ENCODE measurements at regions not wholly inside any gene's neighbourhood (a gene's known extent, or its start where the extent isn't known, plus 50 kb on each side); places are given as distances from the start of the nearest gene placed in this dataset.

DNA sequence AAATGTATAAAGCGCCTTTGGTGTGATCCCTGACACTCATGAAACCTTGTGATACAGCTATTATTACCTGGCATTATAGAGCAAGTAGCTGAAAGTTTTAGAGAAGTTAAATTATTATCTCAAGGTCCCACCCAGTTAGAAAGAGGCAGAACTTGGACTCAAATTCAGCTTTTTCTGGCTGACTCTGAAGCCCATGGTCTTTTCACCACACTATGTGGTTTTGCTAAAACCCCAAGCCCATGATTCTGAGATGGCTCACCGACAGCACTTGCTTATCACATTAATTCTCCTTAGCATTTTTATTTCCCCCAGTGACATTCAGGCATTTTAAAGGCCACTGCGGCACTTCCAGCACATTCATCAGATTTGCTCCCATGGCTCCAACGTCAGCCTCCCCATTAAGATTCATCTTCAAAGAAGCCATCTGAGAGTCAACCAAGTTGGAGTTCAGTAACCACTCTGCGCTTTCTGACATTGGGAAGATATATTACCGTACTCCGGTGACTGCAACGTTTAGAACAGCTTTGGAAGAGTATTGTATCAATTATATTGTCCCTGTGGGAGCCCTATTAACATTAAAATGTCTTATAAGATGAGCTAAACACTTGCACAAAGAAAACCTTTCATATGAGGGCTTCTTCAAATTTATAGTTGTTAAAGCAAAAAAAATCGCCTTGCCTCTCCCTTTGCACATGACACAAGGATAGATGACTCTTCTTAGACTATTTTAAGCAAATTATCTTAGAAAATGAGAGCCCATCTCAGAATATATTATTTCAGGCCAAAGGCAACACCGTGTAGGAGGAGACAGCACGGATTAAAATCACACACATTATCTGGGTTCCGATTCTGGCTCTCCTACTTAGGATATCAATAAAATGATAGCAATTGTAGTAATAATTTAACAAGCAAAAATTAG is 638.1 kb downstream of the ACTL7B start:
- H3K4me3 ChIP-seq: no peak overlapping the region
- 0 out of 2 replicates have a peak, but pooled peaks cover 2% of the 10 kb centered on the region for H3K9me3 ChIP-seq
- H3K36me3 ChIP-seq: no peaks in the 10 kb centered on the region
- DNase-seq: no peak
- H3K27me3 ChIP-seq: no peaks in the 10 kb centered on the region

DNA sequence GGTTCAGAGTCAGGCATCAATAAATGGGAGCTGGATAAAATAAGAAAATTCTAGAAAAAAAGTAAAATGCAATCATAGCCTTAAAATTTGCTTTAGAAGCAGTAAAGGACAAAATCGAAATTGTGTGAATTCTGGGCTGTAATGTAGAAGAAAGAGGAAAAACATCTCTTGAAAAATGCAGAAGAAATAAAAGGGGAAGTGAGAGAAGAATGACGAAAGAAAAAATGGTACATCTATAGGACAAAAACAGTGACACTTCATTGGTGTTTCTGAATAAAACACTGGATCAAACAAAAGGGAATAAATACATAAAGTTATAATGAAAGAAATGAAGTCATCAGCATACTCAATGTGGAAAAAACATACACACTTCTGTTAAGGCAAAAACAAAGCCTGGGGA is 642.3 kb downstream of the ACTL7B start:
- Histone ChIP-seq H3K36me3 (no peaks in the 10 kb centered on the region), H3K27me3 (no peaks in the 10 kb centered on the region), H3K9me3 (0 out of 2 replicates have a peak, but pooled peaks cover 2% of the 10 kb centered on the region), H3K4me3 (no peak overlapping the region)
- no peak for DNase-seq

- H3K9me3 ChIP-seq: no peaks in the 10 kb centered on the region
- H3K4me3 ChIP-seq: no peak overlapping the region
- H3K27me3 ChIP-seq: no peaks in the 10 kb centered on the region
- no peaks in the 10 kb centered on the region for H3K36me3 ChIP-seq
- DNase-seq: no peak
Observed at GRCh38 chr9:108212184-108212583, 643.6 kb downstream of the ACTL7B start.

- Histone ChIP-seq H3K36me3 (no peaks in the 10 kb centered on the region), H3K27me3 (no peaks in the 10 kb centered on the region), H3K9me3 (no peaks in the 10 kb centered on the region), H3K4me3 (no peak overlapping the region)
- DNase-seq: peak; percentile 31
Observed at GRCh38 chr9:108211411-108211955, 644.3 kb downstream of the ACTL7B start.

GRCh38 chr9:108209132-108209685 is 646.6 kb downstream of the ACTL7B start:
- no peaks in the 10 kb centered on the region for H3K9me3 ChIP-seq
- no peaks in the 10 kb centered on the region for H3K36me3 ChIP-seq
- H3K4me3 ChIP-seq: no peak overlapping the region
- H3K27me3 ChIP-seq: no peaks in the 10 kb centered on the region
- no peak for DNase-seq

GRCh38 chr9:108207561-108208165 is 648.1 kb downstream of the ACTL7B start:
- Histone ChIP-seq H3K27me3 (no peaks in the 10 kb centered on the region), H3K9me3 (peaks cover 2% of the 10 kb centered on the region; the same call in 1 of the 2 replicates), H3K4me3 (no peak overlapping the region), H3K36me3 (no peaks in the 10 kb centered on the region)
- no peak for DNase-seq

GRCh38 chr9:108205276-108205675 is 650.5 kb downstream of the ACTL7B start:
- Histone ChIP-seq H3K9me3 (peaks cover 2% of the 10 kb centered on the region; the same call in 1 of the 2 replicates), H3K27me3 (no peaks in the 10 kb centered on the region), H3K4me3 (no peak overlapping the region), H3K36me3 (no peaks in the 10 kb centered on the region)
- no peak for DNase-seq

- peaks cover 4% of the 10 kb centered on the region; the same call in 1 of the 2 replicates for H3K9me3 ChIP-seq
- no peak for DNase-seq
- no peak overlapping the region for H3K4me3 ChIP-seq
- no peaks in the 10 kb centered on the region for H3K36me3 ChIP-seq
- H3K27me3 ChIP-seq: no peaks in the 10 kb centered on the region
Observed at GRCh38 chr9:108197899-108198298, 657.9 kb downstream of the ACTL7B start.

- Histone ChIP-seq H3K4me3 (no peak overlapping the region), H3K36me3 (no peaks in the 10 kb centered on the region), H3K27me3 (no peaks in the 10 kb centered on the region), H3K9me3 (peaks cover 4% of the 10 kb centered on the region; the same call in 1 of the 2 replicates)
- DNase-seq: no peak
Observed at GRCh38 chr9:108197008-108197365, 658.8 kb downstream of the ACTL7B start.

- Histone ChIP-seq H3K36me3 (no peaks in the 10 kb centered on the region), H3K4me3 (no peak overlapping the region), H3K9me3 (peaks cover 4% of the 10 kb centered on the region; the same call in 1 of the 2 replicates), H3K27me3 (no peaks in the 10 kb centered on the region)
- no peak for DNase-seq
Observed at GRCh38 chr9:108196332-108197007, 659.3 kb downstream of the ACTL7B start.

GRCh38 chr9:108194154-108194553 is 661.6 kb downstream of the ACTL7B start:
- Histone ChIP-seq H3K36me3 (no peaks in the 10 kb centered on the region), H3K9me3 (no peaks in the 10 kb centered on the region), H3K27me3 (no peaks in the 10 kb centered on the region), H3K4me3 (no peak overlapping the region)
- no peak for DNase-seq

GRCh38 chr9:108193026-108193710 is 662.6 kb downstream of the ACTL7B start:
- no peak for DNase-seq
- H3K9me3 ChIP-seq: no peaks in the 10 kb centered on the region
- no peaks in the 10 kb centered on the region for H3K36me3 ChIP-seq
- no peak overlapping the region for H3K4me3 ChIP-seq
- H3K27me3 ChIP-seq: no peaks in the 10 kb centered on the region

DNA sequence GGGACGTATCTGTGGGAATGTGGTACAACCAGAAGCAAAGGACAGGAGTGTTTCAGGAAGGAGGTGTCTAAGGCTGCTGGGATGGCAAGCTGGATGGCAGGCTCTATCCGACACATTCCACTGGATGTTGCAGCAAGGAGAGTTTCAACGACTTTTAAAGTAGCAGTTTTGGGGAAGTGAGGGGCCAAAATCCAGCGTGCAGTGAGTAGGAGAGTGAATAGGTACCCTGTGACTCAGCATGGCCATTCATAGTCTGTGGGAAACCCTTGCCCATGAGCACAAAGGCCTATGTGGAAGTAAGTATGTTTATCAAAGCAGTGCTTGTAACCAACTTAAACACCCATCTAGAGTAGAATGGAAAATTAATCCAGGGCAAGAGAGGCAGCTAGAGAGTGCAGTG is 664.7 kb downstream of the ACTL7B start:
- DNase-seq: no peak
- H3K27me3 ChIP-seq: no peaks in the 10 kb centered on the region
- H3K9me3 ChIP-seq: no peaks in the 10 kb centered on the region
- no peaks in the 10 kb centered on the region for H3K36me3 ChIP-seq
- no peak overlapping the region for H3K4me3 ChIP-seq

DNA sequence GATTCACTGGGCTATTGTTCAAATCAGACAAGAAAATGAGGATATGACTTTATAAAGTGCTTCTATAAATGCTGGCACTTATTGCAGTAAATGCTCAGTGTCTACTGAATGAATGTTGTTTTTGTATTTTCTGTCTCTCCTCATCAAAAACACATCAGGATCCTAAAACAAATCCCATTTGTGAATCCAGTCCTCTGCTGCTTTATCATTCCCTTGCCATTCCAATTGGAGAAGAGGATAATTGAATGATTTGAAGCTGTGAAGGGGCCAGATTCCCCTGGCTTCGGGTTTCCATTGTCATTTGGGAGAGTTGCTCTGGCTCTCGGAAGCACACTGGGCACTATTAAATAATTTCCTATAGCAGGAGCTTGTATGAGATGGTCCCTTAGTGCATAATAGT is 666.8 kb downstream of the ACTL7B start:
- no peak for DNase-seq
- Histone ChIP-seq H3K4me3 (no peak overlapping the region), H3K27me3 (no peaks in the 10 kb centered on the region), H3K36me3 (no peaks in the 10 kb centered on the region), H3K9me3 (no peaks in the 10 kb centered on the region)

GRCh38 chr9:108188482-108188881 is 667.3 kb downstream of the ACTL7B start:
- no peaks in the 10 kb centered on the region for H3K9me3 ChIP-seq
- no peak overlapping the region for H3K4me3 ChIP-seq
- DNase-seq: no peak
- no peaks in the 10 kb centered on the region for H3K27me3 ChIP-seq
- no peaks in the 10 kb centered on the region for H3K36me3 ChIP-seq

DNA sequence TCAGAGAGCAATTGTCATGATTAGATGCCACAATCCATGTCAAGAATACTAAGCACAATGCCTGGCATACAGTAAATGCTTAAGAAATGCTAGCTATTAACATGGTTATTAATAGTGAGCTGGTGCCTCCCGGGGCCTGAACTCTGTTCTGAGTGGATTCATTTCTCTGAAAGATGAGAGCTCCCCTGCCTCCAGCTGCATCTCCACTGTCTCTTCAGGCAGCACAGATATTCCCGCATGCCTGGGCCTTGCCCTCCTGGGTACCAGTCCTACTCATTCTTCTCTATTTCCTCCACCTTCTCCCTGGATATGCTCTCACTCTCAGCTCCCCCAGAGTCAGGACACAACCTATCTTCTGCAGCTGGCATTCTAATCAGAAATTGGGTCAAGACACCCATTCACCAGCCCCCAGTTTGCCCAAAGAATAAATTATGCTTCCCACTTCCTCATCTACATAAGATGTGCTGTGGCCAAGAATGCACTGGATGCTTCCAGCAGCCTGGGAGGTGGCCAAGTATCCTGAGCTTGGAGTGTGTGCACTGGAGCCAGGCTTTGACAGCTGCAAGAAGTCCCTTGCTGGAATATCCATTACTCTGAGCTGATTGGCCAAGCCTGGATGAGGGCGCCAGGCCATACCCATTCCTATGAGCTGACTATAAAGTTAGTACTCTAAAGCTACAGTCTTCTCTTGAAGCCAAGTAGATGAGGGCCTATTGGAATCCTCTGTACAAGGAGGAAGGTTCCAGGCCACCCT is 669.0 kb downstream of the ACTL7B start:
- Histone ChIP-seq H3K4me3 (no peak overlapping the region), H3K9me3 (no peaks in the 10 kb centered on the region), H3K36me3 (no peaks in the 10 kb centered on the region), H3K27me3 (no peaks in the 10 kb centered on the region)
- peak; percentile 94 for DNase-seq
